GM18508 (cell line): ENCODE measurements at regions not wholly inside any gene's neighbourhood (a gene's known extent, or its start where the extent isn't known, plus 50 kb on each side); places are given as distances from the start of the nearest gene placed in this dataset.

Source experiments
- ATAC-seq: cut with Tn5 transposase; IDR thresholded peaks from one replicate; pipeline ENCODE4 v1.9.1; 2021; ENCODE audit warnings: moderate number of reproducible peaks; ENCODE audit not compliant: insufficient read depth, unreplicated experiment

- no peak for ATAC-seq
Observed at GRCh38 chr18:60753753-60754152, 381.2 kb upstream of the MC4R start.

DNA sequence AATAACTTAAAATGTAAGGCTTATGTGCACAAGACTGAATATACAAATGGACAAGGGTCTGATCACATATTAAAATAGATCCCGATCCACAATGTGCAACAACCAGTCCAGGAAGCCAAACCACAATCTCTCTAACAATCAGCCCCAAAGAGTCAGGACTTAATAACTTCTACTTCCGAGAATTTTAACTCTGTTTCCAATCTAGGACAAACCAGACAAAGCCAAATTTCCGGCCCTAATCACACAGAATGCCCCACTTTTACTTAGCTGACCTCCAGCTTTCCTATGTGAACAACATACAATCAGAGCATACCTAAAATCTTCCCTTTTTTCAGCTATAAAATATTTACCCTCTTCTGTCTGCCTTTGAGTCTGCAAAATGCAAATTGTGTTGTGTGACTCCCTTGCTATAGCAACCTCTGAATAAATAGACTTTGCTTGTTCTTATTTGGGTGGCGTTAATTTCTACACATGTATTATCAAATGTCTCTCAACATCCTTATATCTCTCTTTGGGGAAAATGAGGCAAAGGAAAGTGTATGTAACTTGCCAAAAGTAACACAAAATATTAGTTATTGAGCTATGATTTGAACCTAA is 381.9 kb upstream of the MC4R start:
- ATAC-seq, result no peak

GRCh38 chr18:60755134-60755533 is 382.6 kb upstream of the MC4R start:
- no peak for ATAC-seq

DNA sequence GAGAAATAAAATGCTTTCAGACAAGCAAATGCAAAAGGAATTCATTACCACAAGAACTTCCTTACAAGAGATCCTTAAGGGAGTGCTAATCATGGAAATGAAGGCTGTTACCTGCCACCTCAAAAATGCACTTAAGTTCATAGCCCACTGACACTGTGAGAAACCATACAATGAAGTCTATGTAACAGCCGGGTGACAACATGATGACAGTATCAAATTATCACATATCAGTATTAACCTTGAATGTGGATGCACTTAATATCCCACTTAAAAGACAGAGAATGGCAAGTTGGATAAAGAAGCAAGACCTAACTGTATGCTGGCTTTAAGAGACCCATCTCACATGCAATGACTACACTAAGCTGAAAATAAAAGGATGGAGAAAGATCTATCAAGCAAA is 403.4 kb upstream of the MC4R start:
- ATAC-seq, result no peak

- ATAC-seq, result no peak
Observed at GRCh38 chr18:60784161-60784560, 411.6 kb upstream of the MC4R start.

- no peak for ATAC-seq
Observed at GRCh38 chr18:60794802-60795201, 422.2 kb upstream of the MC4R start.

DNA sequence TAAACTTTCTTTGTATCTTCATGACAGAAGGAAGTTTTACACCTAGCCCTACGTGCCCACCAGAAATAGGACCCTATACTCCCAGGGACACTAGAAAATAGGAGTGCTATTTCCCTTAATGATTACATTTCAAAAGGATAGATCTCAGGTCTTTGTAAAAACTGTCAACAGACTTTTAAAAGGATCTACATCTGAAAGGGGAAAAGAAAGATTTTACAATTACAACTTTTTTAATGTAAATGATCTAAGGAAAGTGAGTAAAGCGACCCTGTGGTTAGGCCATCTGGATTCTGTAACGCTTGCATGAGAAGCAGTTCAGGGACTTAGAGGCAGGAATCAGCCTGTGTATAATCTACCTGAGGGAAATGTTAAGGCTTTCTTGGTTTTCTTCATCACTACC is 431.8 kb upstream of the MC4R start:
- no peak for ATAC-seq

DNA sequence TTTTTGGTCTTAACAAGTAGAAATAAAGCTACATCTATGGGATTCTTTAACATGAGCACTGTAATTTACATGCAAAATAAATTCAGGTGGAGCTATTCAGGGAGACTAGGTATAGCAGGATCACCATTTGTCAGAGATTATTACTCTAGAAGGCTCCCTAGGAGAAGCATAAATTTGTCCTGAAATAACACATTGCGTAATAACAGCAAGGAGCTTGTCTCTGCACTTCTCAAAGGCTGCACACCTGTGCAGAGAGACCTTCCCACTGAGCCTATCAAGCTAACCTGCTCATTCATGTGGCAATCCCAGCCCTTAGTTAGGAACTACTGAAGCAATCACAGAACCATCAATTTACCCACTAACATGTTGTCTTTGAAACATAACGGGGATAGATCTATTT is 437.4 kb upstream of the MC4R start:
- ATAC-seq, result no peak

- ATAC-seq, result no peak
Observed at GRCh38 chr18:60812921-60813320, 440.3 kb upstream of the MC4R start.

- ATAC-seq, result no peak
Observed at GRCh38 chr18:60826346-60826745, 453.8 kb upstream of the MC4R start.

GRCh38 chr18:60831971-60832370 is 459.4 kb upstream of the MC4R start:
- ATAC-seq, result no peak

- no peak for ATAC-seq
Observed at GRCh38 chr18:60838677-60839076, 466.1 kb upstream of the MC4R start.

GRCh38 chr18:60846396-60846795 is 473.8 kb upstream of the MC4R start:
- no peak for ATAC-seq

- ATAC-seq, result no peak
Observed at GRCh38 chr18:60847517-60847916, 474.9 kb upstream of the MC4R start.

- no peak for ATAC-seq
Observed at GRCh38 chr18:60861575-60861974, 471.7 kb upstream of the CDH20 start.

GRCh38 chr18:60862988-60863387 is 470.2 kb upstream of the CDH20 start:
- ATAC-seq, result no peak

DNA sequence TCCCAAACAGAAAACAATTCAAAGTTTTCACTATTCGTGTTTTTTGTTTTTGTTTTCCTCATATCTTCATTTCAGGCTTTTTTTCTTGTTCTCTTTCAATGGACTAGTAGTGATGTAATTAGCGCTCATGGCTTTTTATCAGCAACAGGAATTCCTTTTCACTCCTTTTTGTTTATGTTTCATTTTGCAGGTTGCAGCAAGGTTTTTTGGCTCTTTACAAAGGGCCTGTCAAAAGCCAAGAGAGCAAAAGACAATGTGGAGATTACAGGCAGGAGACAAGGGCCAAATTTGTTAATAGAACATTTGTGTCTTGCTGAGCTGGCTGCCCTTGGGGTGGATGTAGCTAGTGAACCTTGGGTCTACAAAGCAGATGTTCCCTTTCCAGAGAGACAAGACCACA is 467.4 kb upstream of the CDH20 start:
- ATAC-seq, result no peak

DNA sequence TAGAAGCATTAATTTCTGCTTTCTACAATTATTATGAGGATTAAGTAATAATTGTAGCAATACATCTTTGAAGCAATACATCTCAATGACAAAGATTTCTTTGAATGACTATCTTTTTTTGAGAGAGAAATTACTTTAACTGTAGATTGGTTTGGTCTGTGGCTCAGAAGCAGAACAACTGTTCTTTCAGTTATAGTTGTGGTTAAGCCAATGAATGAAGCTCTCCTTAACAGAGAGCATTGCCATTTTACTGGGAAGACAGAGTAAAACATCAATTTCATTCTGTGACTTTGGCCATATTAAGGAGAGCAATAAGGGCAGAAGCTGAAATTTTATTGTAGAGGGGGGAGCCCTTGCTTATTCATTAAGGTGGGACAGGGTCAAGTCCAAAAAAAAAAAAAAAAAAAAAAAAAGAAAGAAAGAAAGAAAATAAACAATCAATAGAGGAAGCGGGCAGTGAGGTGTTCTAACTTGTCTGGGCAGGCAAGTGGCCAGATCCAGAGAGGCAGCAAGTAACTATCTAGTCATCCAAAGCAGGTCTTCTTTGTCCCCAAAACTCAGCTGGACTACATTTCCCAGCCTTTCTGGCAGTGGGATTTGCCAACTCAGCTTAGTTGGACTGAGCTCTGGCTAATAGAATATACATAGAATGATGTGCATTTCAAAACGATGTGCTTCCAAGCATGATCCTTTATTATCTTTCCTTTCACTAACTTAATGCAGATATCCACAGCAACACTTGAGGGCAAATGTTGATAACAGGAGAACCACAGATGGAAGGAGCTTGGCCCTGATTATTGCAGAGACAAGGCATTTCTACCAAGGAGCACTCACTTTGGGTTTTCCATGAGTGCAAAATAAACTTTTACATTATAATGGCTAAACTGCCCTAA is 462.7 kb upstream of the CDH20 start:
- no peak for ATAC-seq

DNA sequence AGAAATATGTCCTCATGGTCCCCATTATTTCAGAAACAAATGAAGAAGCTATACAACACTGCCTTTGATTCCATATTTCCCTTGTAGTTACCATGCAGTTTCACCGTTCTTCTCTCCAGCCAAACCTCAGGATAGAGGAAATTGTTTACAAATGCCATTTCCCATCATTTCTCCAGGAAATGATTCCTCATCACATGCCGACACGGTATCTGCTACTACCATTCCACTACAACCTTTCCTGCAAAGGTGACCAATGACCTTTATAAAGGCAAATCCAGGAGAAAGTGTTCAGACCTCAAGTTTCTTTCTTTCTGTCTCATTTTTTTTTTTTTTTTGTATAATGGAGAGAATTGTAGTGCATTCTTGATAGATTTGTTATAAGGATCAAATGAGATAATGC is 460.8 kb upstream of the CDH20 start:
- ATAC-seq, result no peak

- ATAC-seq, result no peak
Observed at GRCh38 chr18:60873708-60874107, 459.5 kb upstream of the CDH20 start.

GRCh38 chr18:60875957-60876507 is 457.2 kb upstream of the CDH20 start:
- ATAC-seq, result no peak

GRCh38 chr18:60880184-60880583 is 453.0 kb upstream of the CDH20 start:
- no peak for ATAC-seq
